ENCODE measurements at regions not wholly inside any gene's neighbourhood (a gene's known extent, or its start where the extent isn't known, plus 50 kb on each side); places are given as distances from the start of the nearest gene placed in this dataset.

DNA sequence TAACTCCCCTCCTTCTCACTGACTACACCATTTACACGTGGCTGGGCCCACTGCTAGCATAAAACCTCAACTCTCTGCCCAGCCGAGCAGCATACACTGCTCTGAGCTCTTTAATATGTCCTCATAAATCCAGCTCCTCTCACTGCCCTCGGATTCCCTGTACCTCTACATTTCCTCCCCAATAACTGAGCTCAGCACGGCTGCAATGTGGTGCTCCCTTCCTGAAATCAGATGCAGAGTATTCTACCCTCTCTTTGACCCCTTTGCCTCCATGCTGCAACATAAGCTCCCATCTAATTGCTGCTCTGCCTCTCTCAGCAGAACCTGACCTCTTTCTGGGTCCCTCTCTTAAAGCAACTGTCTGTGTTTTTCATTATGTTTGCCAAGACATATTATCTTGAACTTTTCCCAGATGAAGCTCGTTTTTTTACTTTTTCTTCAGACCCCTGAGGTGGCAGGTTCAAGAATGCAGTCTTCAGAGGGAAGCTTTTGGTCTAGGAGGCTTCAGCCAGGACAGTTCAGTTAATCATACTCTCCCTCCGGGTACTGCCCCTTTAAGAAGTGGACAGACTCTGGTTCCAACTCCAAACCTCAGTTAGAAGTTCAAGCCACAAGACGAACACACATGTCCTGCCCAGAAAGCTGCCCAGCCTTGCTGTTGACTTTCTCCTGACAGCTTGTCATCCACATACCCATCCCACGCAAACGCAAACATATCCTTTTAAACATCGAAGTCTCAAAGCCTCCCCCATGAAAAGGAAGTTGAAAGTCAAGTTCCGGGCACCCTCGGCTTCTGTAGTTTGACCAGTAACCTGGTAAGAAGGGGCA is 81.1 kb upstream of the NEO1 start:
- Histone ChIP-seq H3K27me3 (no peaks in the 10 kb centered on the region), H3K4me1 (no peaks in the 10 kb centered on the region), H3K4me3 (peak overlapping the region; percentile 23 to 60 (median 30)), H3K9me3 (no peaks in the 10 kb centered on the region), H3K27ac (peak overlapping the region; percentile 46 to 77), H3K36me3 (no peaks in the 10 kb centered on the region)
- no peak for DNase-seq (ENCODE audit: low spot score in 2 of 2)
- intact Hi-C loops (cut with DNase I; ENCODE audit: low total_unique reads): loop anchor here (5.0 kb wide), 1 partner anchor 376 kb away; no protein-coding TSS in a partner anchor
- TF ChIP-seq POLR2AphosphoS5 (IDR thresholded peaks at IDR 0.05) (no peak), POLR2A (IDR thresholded peaks at IDR 0.05) (no peak)
- TF ChIP-seq, protein P1, sequence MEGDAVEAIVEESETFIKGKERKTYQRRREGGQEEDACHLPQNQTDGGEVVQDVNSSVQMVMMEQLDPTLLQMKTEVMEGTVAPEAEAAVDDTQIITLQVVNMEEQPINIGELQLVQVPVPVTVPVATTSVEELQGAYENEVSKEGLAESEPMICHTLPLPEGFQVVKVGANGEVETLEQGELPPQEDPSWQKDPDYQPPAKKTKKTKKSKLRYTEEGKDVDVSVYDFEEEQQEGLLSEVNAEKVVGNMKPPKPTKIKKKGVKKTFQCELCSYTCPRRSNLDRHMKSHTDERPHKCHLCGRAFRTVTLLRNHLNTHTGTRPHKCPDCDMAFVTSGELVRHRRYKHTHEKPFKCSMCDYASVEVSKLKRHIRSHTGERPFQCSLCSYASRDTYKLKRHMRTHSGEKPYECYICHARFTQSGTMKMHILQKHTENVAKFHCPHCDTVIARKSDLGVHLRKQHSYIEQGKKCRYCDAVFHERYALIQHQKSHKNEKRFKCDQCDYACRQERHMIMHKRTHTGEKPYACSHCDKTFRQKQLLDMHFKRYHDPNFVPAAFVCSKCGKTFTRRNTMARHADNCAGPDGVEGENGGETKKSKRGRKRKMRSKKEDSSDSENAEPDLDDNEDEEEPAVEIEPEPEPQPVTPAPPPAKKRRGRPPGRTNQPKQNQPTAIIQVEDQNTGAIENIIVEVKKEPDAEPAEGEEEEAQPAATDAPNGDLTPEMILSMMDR (IDR thresholded peaks at IDR 0.05): no peak

DNA sequence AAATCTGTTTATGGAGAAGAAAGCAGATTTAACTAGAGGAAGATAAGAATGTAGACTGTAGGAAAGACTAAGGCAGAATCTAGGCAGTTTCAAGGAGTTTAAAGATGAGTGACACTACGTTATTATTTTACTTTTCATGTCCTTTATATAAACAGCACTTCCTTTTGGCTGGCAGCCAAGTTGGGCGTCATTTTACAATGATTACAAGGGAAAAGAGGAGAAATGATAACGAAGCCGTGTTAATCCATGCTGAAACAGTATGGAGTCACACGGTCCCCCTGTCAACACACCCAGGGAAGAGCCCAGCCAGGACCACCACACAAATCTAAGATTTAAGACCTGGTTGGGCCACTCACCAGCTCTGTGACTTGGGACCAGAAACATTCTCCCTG is 83.7 kb upstream of the NEO1 start:
- Histone ChIP-seq H3K36me3 (no peaks in the 10 kb centered on the region), H3K4me1 (no peaks in the 10 kb centered on the region), H3K27me3 (no peaks in the 10 kb centered on the region), H3K4me3 (no peak overlapping the region), H3K9me3 (no peaks in the 10 kb centered on the region), H3K27ac (no peak overlapping the region)
- no peak for TF ChIP-seq POLR2A (IDR thresholded peaks at IDR 0.05)
- TF ChIP-seq POLR2AphosphoS5 (IDR thresholded peaks at IDR 0.05): no peak
- TF ChIP-seq, protein P1 (IDR thresholded peaks at IDR 0.05): no peak
- intact Hi-C loops (cut with DNase I; ENCODE audit: low total_unique reads): no loop called here
- no peak for DNase-seq (ENCODE audit: low spot score in 2 of 2)

DNA sequence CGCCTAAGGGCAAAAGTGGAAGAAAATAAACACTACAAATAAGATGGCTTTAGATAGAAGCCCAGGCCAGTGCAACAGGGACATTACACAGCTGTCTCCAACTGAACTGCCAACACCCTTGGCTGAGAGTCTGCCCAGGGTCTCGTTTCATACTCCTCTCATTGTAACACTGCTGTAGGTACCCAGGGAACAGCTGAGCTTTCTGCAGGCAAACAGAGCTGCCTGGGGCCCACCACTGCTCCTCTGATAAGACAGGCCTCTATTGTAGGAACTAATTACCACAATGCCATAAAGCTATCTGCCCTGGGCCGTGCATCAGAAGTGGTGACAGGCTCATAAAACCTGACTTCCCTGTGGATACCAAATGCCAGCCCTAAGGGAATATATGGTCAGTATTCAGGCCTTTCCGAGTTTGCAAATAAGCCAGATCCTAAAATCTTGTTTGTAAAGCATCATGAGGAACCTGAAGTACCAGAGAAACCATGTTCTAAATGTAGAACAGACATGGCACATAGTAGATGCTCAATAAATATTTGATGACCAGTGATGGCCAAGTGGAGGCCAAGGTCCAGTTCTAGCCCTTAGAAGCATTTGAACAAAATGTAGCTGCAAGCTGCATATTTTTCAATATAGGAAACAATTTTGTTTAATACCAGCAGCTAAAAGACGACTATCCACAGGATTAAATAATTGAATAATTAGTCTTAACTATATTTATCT is 84.3 kb upstream of the NEO1 start:
- H3K4me3 ChIP-seq: no peak overlapping the region
- TF ChIP-seq, protein P1 (IDR thresholded peaks at IDR 0.05): no peak
- no peak for TF ChIP-seq POLR2A (IDR thresholded peaks at IDR 0.05)
- no peak for TF ChIP-seq POLR2AphosphoS5 (IDR thresholded peaks at IDR 0.05)
- intact Hi-C loops (cut with DNase I; ENCODE audit: low total_unique reads): no loop called here
- no peak overlapping the region for H3K27ac ChIP-seq
- H3K36me3 ChIP-seq: no peaks in the 10 kb centered on the region
- no peaks in the 10 kb centered on the region for H3K9me3 ChIP-seq
- H3K4me1 ChIP-seq: no peaks in the 10 kb centered on the region
- DNase-seq (ENCODE audit: low spot score in 2 of 2): no peak
- no peaks in the 10 kb centered on the region for H3K27me3 ChIP-seq

DNA sequence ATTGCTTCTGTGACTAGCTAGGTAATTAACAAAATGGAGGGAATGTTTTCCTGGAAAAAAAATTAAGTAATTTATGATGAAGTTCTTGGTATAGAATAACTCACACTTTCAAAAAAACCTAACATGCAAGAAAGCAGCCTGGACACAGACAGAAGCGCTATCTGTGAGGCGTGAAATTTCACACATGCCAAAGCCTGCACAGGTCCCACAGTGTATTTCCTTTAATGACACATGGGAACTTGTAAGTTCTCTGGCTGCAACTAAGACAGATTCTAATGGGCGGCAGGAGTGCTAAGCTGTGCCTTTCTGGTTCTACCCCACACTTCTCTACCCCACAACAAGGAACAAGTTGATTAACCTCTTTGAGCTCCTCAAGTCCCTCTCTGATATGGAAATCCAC is 84.9 kb upstream of the NEO1 start:
- Histone ChIP-seq H3K4me1 (no peaks in the 10 kb centered on the region), H3K36me3 (no peaks in the 10 kb centered on the region), H3K4me3 (no peak overlapping the region), H3K9me3 (no peaks in the 10 kb centered on the region), H3K27me3 (no peaks in the 10 kb centered on the region), H3K27ac (no peak overlapping the region)
- TF ChIP-seq POLR2AphosphoS5 (IDR thresholded peaks at IDR 0.05): no peak
- TF ChIP-seq, protein P1 (IDR thresholded peaks at IDR 0.05): no peak
- intact Hi-C loops (cut with DNase I; ENCODE audit: low total_unique reads): no loop called here
- DNase-seq (ENCODE audit: low spot score in 2 of 2): no peak

DNA sequence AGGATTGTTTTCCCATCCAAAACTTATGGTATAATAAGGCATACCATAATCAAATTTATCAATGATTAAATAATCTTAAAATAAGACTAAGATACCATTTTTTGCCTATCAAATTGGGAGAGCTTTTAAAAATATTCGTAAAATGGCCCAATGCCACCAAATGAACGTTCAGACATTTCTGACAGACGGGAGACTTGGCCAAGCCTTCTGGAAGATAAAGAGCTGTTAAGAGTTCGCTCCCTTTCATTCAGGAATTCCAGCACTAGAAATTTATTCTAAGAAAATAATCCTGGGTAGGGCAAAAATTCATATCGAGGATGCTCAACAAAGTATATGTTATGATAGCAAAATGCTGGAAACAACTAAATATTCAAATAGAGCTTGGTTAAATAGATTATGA is 85.6 kb upstream of the NEO1 start:
- H3K9me3 ChIP-seq: no peaks in the 10 kb centered on the region
- no peaks in the 10 kb centered on the region for H3K4me1 ChIP-seq
- intact Hi-C loops (cut with DNase I; ENCODE audit: low total_unique reads): no loop called here
- no peak for DNase-seq (ENCODE audit: low spot score in 2 of 2)
- H3K27me3 ChIP-seq: no peaks in the 10 kb centered on the region
- H3K36me3 ChIP-seq: no peaks in the 10 kb centered on the region
- H3K4me3 ChIP-seq: no peak overlapping the region
- TF ChIP-seq POLR2A (IDR thresholded peaks at IDR 0.05): no peak
- TF ChIP-seq, protein P1 (IDR thresholded peaks at IDR 0.05): no peak
- no peak for TF ChIP-seq POLR2AphosphoS5 (IDR thresholded peaks at IDR 0.05)
- H3K27ac ChIP-seq: no peak overlapping the region

Data from breast epithelium (tissue), 4 donors.